Upper lobe of left lung (tissue), 4 donors: ENCODE measurements at regions not wholly inside any gene's neighbourhood (a gene's known extent, or its start where the extent isn't known, plus 50 kb on each side); places are given as distances from the start of the nearest gene placed in this dataset.

Source experiments
- POLR2AphosphoS5 ChIP-seq, 2 donors: sonication (generic); formaldehyde crosslinking; IDR thresholded peaks; one replicate each; pipeline ENCODE4 v1.5.1; 2017; ENCODE audit warnings: antibody characterized with exemption in 2 of 2
- TF ChIP-seq, protein P1 (sequence below), 6 experiments: fragments of 450-650 bp in 4 of 6; fragments of 200-600 bp in 2 of 6; sonication (generic) in 2 of 6; IDR thresholded peaks; one replicate each; pipeline ENCODE4 v1.5.1; 2016 to 2019; ENCODE audit warnings: antibody characterized with exemption in 6 of 6

DNA sequence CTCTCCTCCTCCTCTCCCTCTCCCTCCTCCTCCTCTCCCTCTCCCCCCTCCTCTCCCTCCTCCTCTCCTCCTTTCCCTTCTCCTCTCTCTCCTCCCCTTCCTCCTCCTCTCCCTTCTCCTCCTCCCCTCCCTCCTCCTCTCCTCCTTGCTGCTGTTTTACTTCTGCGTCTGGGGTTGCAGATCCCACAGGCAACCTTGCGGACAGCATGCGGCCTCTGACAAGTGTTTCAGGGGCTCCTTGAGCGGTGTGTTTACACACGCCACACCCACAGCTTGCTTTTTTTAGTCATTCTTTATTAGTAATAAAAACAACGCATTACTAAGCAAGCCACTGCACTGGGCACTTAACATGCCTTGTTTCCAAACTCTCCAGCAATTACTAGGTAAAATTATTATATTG lies 81.9 kb downstream of the TFAP2C start:
- TF ChIP-seq, protein P1, sequence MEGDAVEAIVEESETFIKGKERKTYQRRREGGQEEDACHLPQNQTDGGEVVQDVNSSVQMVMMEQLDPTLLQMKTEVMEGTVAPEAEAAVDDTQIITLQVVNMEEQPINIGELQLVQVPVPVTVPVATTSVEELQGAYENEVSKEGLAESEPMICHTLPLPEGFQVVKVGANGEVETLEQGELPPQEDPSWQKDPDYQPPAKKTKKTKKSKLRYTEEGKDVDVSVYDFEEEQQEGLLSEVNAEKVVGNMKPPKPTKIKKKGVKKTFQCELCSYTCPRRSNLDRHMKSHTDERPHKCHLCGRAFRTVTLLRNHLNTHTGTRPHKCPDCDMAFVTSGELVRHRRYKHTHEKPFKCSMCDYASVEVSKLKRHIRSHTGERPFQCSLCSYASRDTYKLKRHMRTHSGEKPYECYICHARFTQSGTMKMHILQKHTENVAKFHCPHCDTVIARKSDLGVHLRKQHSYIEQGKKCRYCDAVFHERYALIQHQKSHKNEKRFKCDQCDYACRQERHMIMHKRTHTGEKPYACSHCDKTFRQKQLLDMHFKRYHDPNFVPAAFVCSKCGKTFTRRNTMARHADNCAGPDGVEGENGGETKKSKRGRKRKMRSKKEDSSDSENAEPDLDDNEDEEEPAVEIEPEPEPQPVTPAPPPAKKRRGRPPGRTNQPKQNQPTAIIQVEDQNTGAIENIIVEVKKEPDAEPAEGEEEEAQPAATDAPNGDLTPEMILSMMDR (IDR thresholded peaks at IDR 0.05), result no peak
- no peak for TF ChIP-seq POLR2AphosphoS5 (IDR thresholded peaks at IDR 0.05)
